Keratinocyte (primary cell): ENCODE measurements at regions not wholly inside any gene's neighbourhood (a gene's known extent, or its start where the extent isn't known, plus 50 kb on each side); places are given as distances from the start of the nearest gene placed in this dataset.
"Not testable (repeated sequence)": the region's sequence is repeated elsewhere in the genome, so short reads cannot be mapped to it uniquely, and the experiment has no call there.

Source experiments
- DNase-seq: peaks from one replicate; pipeline ENCODE4 v3.0.0-alpha.2; 2011; ENCODE audit warnings: low read depth, missing footprints, low spot score
- FAIRE-seq: peaks from 2 replicates; lab custom pipeline; 2011; peaks lifted over from hg19 to GRCh38; lab: Jason Lieb, UNC
- H2AFZ ChIP-seq: 2 replicates; pipeline ENCODE4 v1.6.0; 2012; ENCODE audit warnings: low read length, control low read depth, inconsistent platforms; ENCODE audit not compliant: control insufficient read depth
- H3K27ac ChIP-seq: 2 replicates; pipeline ENCODE4 v1.5.1; 2011; ENCODE audit warnings: low read length; ENCODE audit not compliant: control insufficient read depth, insufficient read depth
- H3K27me3 ChIP-seq: 3 replicates; pipeline ENCODE4 v1.6.0; 2011; ENCODE audit warnings: low read length; ENCODE audit not compliant: control insufficient read depth, insufficient read depth; ENCODE audit errors: extremely low read depth
- H3K36me3 ChIP-seq, 2 experiments: 2 replicates in 1 of 2; 3 replicates in 1 of 2; pipeline ENCODE4 v1.5.1; 2011; ENCODE audit warnings: low read length in 2 of 2, mild to moderate bottlenecking in 1 of 2; ENCODE audit not compliant: control insufficient read depth in 2 of 2, insufficient read depth in 2 of 2; ENCODE audit errors: extremely low read depth in 1 of 2
- H3K4me1 ChIP-seq: 3 replicates; pipeline ENCODE4 v1.5.1; 2011; ENCODE audit warnings: low read length; ENCODE audit not compliant: control insufficient read depth, insufficient read depth; ENCODE audit errors: extremely low read depth
- H3K4me2 ChIP-seq: 3 replicates; pipeline ENCODE4 v1.6.0; 2011; ENCODE audit warnings: low read depth, low read length; ENCODE audit not compliant: control insufficient read depth, insufficient read depth; ENCODE audit errors: extremely low read depth
- H3K4me3 ChIP-seq, 3 experiments: fragments of 200-600 bp in 1 of 3; sonication (generic) in 1 of 3; 2 replicates in 2 of 3; 3 replicates in 1 of 3; pipeline ENCODE4 v1.5.1; 2011 to 2016; ENCODE audit warnings: low read length in 3 of 3, mild to moderate bottlenecking in 3 of 3, control low read depth in 2 of 3, inconsistent platforms in 1 of 3, low read depth in 1 of 3, mixed read lengths in 1 of 3, mixed run types in 1 of 3, moderate library complexity in 1 of 3; ENCODE audit not compliant: control insufficient read depth in 2 of 3, insufficient read depth in 2 of 3; ENCODE audit errors: extremely low read depth in 1 of 3
- H3K79me2 ChIP-seq: 2 replicates; pipeline ENCODE4 v1.6.0; 2012; ENCODE audit warnings: low read length; ENCODE audit not compliant: control insufficient read depth, insufficient read depth
- H3K9ac ChIP-seq: 3 replicates; pipeline ENCODE4 v1.6.0; 2011; ENCODE audit warnings: low read length; ENCODE audit not compliant: control insufficient read depth, insufficient read depth; ENCODE audit errors: extremely low read depth
- H3K9me1 ChIP-seq: 3 replicates; pipeline ENCODE4 v1.6.0; 2011; ENCODE audit warnings: low read length; ENCODE audit not compliant: control insufficient read depth, insufficient read depth; ENCODE audit errors: extremely low read depth
- H3K9me3 ChIP-seq: 2 replicates; pipeline ENCODE4 v1.5.1; 2012; ENCODE audit warnings: low read depth, low read length; ENCODE audit not compliant: control insufficient read depth
- H4K20me1 ChIP-seq: 3 replicates; pipeline ENCODE4 v1.6.0; 2011; ENCODE audit warnings: low read length; ENCODE audit not compliant: control insufficient read depth, insufficient read depth; ENCODE audit errors: extremely low read depth
- EZH2 ChIP-seq: IDR thresholded peaks from one replicate; pipeline ENCODE4 v1.6.1; 2012; ENCODE audit warnings: inconsistent platforms, mild to moderate bottlenecking, low read length, moderate library complexity
- dilution Hi-C: fragments of 300-500 bp; cut with MboI; formaldehyde crosslinking; loops from one replicate; pipeline ENCODE4 v1.7.0; 2020; ENCODE audit warnings: low sequenced_read_pairs; ENCODE audit not compliant: extremely low pct_ligation_motif_present
- TF ChIP-seq, protein P1 (sequence below), 3 experiments: IDR thresholded peaks in 1 of 3; conservative IDR thresholded peaks in 1 of 3; optimal IDR thresholded peaks in 1 of 3; 2 replicates in 2 of 3; 3 replicates in 1 of 3; pipeline versions ENCODE3 to v1.5.1; 2011; ENCODE audit warnings: low read length in 3 of 3, mild to moderate bottlenecking in 3 of 3, moderate library complexity in 2 of 3, control low read depth in 1 of 3, inconsistent platforms in 1 of 3; ENCODE audit not compliant: insufficient read depth in 2 of 3; ENCODE audit errors: extremely low read depth in 1 of 3

DNA sequence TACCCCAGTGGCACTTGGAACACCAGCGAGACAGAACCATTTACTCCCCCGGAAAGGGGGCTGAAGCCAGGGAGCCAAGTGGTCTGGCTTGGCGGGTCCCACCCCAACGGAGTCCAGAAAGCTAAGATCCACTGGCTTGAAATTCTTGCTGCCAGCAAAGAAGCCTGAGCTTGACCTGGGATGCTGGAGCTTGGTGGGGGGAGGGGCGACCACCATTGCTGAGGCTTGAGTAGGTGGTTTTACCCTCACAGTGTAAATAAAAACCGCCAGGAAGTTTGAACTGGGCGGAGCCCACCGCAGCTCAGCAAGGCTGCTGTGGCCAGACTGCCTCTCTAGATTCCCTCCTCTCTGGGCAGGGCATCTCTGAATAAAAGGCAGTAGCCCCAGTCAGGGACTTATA, 62.8 kb downstream of the RPS24 start:
- FAIRE-seq, H3K79me2 ChIP-seq, H3K36me3 ChIP-seq, H3K4me3 ChIP-seq, H3K27ac ChIP-seq, H3K9ac ChIP-seq, dilution Hi-C loops, DNase-seq, H4K20me1 ChIP-seq, H3K4me2 ChIP-seq, H3K9me1 ChIP-seq, H2AFZ ChIP-seq, H3K27me3 ChIP-seq, H3K4me1 ChIP-seq, H3K9me3 ChIP-seq: not testable (repeated sequence)

DNA sequence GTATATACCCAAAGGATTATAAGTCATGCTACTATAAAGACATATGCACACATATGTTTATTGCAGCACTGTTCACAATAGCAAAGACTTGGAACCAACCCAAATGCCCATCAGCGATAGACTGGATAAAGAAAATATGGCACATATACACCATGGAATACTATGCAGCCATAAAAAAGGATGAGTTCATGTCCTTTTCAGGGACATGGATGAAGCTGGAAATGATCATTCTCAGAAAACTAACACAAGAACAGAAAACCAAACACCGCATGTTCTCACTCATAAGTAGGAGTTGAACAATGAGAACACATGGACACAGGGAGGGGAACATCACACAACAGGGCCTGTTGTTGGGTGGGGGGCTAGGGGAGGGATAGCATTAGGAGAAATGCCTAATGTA, 68.9 kb downstream of the RPS24 start:
- H3K4me2 ChIP-seq, DNase-seq, FAIRE-seq, H3K4me3 ChIP-seq, H3K36me3 ChIP-seq, H3K9ac ChIP-seq, H4K20me1 ChIP-seq, H2AFZ ChIP-seq, H3K9me3 ChIP-seq, H3K27me3 ChIP-seq, H3K27ac ChIP-seq, H3K79me2 ChIP-seq, H3K4me1 ChIP-seq, H3K9me1 ChIP-seq, dilution Hi-C loops: not testable (repeated sequence)

DNA sequence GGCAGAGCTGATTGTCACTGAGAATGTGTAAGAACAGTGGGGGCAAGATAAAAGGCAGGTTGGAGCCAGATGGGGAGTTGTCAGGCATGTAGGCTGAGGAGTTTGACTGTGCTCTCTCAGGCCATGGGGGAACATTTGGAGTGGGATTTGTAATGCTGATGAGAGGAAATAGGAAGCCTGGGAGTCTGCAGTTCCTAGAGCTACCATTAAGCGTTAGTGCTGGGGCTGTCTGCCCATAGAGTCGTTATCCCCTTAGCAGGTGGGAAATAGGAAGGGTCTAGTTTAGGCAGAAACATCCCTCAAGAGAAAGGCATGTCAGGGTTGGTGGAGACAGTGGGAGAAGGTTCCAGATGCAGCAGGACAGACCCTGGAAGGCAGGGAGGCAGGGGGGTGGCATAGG, 75.5 kb downstream of the RPS24 start:
- Histone ChIP-seq H3K27me3 (no peaks in the 10 kb centered on the region), H3K36me3 (no peaks in the 10 kb centered on the region), H3K9me3 (no peaks in the 10 kb centered on the region), H3K9ac (no peak overlapping the region), H3K79me2 (no peaks in the 10 kb centered on the region), H3K27ac (no peak overlapping the region), H2AFZ (no peak overlapping the region), H4K20me1 (no peaks in the 10 kb centered on the region), H3K4me3 (no peak overlapping the region), H3K9me1 (no peaks in the 10 kb centered on the region), H3K4me1 (no peaks in the 10 kb centered on the region), H3K4me2 (no peak overlapping the region)
- FAIRE-seq (no peak), DNase-seq (no peak)
- TF ChIP-seq, protein P1, sequence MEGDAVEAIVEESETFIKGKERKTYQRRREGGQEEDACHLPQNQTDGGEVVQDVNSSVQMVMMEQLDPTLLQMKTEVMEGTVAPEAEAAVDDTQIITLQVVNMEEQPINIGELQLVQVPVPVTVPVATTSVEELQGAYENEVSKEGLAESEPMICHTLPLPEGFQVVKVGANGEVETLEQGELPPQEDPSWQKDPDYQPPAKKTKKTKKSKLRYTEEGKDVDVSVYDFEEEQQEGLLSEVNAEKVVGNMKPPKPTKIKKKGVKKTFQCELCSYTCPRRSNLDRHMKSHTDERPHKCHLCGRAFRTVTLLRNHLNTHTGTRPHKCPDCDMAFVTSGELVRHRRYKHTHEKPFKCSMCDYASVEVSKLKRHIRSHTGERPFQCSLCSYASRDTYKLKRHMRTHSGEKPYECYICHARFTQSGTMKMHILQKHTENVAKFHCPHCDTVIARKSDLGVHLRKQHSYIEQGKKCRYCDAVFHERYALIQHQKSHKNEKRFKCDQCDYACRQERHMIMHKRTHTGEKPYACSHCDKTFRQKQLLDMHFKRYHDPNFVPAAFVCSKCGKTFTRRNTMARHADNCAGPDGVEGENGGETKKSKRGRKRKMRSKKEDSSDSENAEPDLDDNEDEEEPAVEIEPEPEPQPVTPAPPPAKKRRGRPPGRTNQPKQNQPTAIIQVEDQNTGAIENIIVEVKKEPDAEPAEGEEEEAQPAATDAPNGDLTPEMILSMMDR (optimal IDR thresholded peaks at IDR 0.05 in 1 of 3, IDR thresholded peaks at IDR 0.05 in 1 of 3, conservative IDR thresholded peaks at IDR 0.05 in 1 of 3; ENCODE audit: extremely low read depth in 1 of 3, insufficient read depth in 2 of 3, low read length in 3 of 3): no peak
- no peak for TF ChIP-seq EZH2
- dilution Hi-C loops: no loop called here
